ENCODE measurements at regions not wholly inside any gene's neighbourhood (a gene's known extent, or its start where the extent isn't known, plus 50 kb on each side); places are given as distances from the start of the nearest gene placed in this dataset.

- no peaks in the 10 kb centered on the region for H3K4me1 ChIP-seq (ENCODE audit: insufficient read depth, low read length)
Measured at GRCh38 chr2:193883820-193884219, 1689.1 kb upstream of the TMEFF2 start.

GRCh38 chr2:193876980-193877379 is 1682.2 kb upstream of the TMEFF2 start:
- Histone ChIP-seq H3K27ac (ENCODE audit: low read depth, low read length) (no peak overlapping the region), H3K36me3 (ENCODE audit: insufficient read depth, low read length) (no peaks in the 10 kb centered on the region), H3K27me3 (ENCODE audit: control insufficient read depth in 1 of 2, insufficient read depth in 2 of 2, low read length in 2 of 2) (no peaks in the 10 kb centered on the region), H3K9ac (ENCODE audit: low read length) (no peak overlapping the region), H3K9me3 (ENCODE audit: low read length) (no peaks in the 10 kb centered on the region), H3K4me3 (ENCODE audit: low read depth in 1 of 2, low read length in 2 of 2) (no peak overlapping the region), H3K4me1 (ENCODE audit: insufficient read depth, low read length) (no peaks in the 10 kb centered on the region)

More at GRCh38 chr2:193883820-193884219, 1689.1 kb upstream of the TMEFF2 start:
- Histone ChIP-seq H3K27ac (ENCODE audit: low read depth, low read length) (no peak overlapping the region), H3K27me3 (ENCODE audit: control insufficient read depth in 1 of 2, insufficient read depth in 2 of 2, low read length in 2 of 2) (no peaks in the 10 kb centered on the region), H3K36me3 (ENCODE audit: insufficient read depth, low read length) (no peaks in the 10 kb centered on the region), H3K9me3 (ENCODE audit: low read length) (no peaks in the 10 kb centered on the region), H3K4me3 (ENCODE audit: low read depth in 1 of 2, low read length in 2 of 2) (no peak overlapping the region), H3K9ac (ENCODE audit: low read length) (no peak overlapping the region)

GRCh38 chr2:193869564-193869963 is 1674.8 kb upstream of the TMEFF2 start:
- Histone ChIP-seq H3K36me3 (ENCODE audit: insufficient read depth, low read length) (no peaks in the 10 kb centered on the region), H3K27ac (ENCODE audit: low read depth, low read length) (no peak overlapping the region), H3K27me3 (ENCODE audit: control insufficient read depth in 1 of 2, insufficient read depth in 2 of 2, low read length in 2 of 2) (no peaks in the 10 kb centered on the region), H3K9me3 (ENCODE audit: low read length) (no peaks in the 10 kb centered on the region), H3K4me3 (ENCODE audit: low read depth in 1 of 2, low read length in 2 of 2) (no peak overlapping the region), H3K4me1 (ENCODE audit: insufficient read depth, low read length) (no peaks in the 10 kb centered on the region), H3K9ac (ENCODE audit: low read length) (no peak overlapping the region)

GRCh38 chr2:193868833-193869232 is 1674.1 kb upstream of the TMEFF2 start:
- Histone ChIP-seq H3K4me3 (ENCODE audit: low read depth in 1 of 2, low read length in 2 of 2) (no peak overlapping the region), H3K4me1 (ENCODE audit: insufficient read depth, low read length) (no peaks in the 10 kb centered on the region), H3K36me3 (ENCODE audit: insufficient read depth, low read length) (no peaks in the 10 kb centered on the region), H3K27ac (ENCODE audit: low read depth, low read length) (no peak overlapping the region), H3K27me3 (ENCODE audit: control insufficient read depth in 1 of 2, insufficient read depth in 2 of 2, low read length in 2 of 2) (no peaks in the 10 kb centered on the region), H3K9me3 (ENCODE audit: low read length) (no peaks in the 10 kb centered on the region), H3K9ac (ENCODE audit: low read length) (no peak overlapping the region)

- H3K9me3 ChIP-seq (ENCODE audit: low read length), result no peaks in the 10 kb centered on the region
- no peaks in the 10 kb centered on the region for H3K36me3 ChIP-seq (ENCODE audit: insufficient read depth, low read length)
Measured at GRCh38 chr2:193868132-193868531, 1673.4 kb upstream of the TMEFF2 start.

GRCh38 chr2:193867454-193867853 is 1672.7 kb upstream of the TMEFF2 start:
- Histone ChIP-seq H3K27me3 (ENCODE audit: control insufficient read depth in 1 of 2, insufficient read depth in 2 of 2, low read length in 2 of 2) (no peaks in the 10 kb centered on the region), H3K9me3 (ENCODE audit: low read length) (no peaks in the 10 kb centered on the region), H3K4me1 (ENCODE audit: insufficient read depth, low read length) (no peaks in the 10 kb centered on the region), H3K9ac (ENCODE audit: low read length) (no peak overlapping the region), H3K4me3 (ENCODE audit: low read depth in 1 of 2, low read length in 2 of 2) (no peak overlapping the region), H3K27ac (ENCODE audit: low read depth, low read length) (no peak overlapping the region), H3K36me3 (ENCODE audit: insufficient read depth, low read length) (no peaks in the 10 kb centered on the region)

More at GRCh38 chr2:193868132-193868531, 1673.4 kb upstream of the TMEFF2 start:
- Histone ChIP-seq H3K27me3 (ENCODE audit: control insufficient read depth in 1 of 2, insufficient read depth in 2 of 2, low read length in 2 of 2) (no peaks in the 10 kb centered on the region), H3K27ac (ENCODE audit: low read depth, low read length) (no peak overlapping the region), H3K4me1 (ENCODE audit: insufficient read depth, low read length) (no peaks in the 10 kb centered on the region), H3K9ac (ENCODE audit: low read length) (no peak overlapping the region), H3K4me3 (ENCODE audit: low read depth in 1 of 2, low read length in 2 of 2) (no peak overlapping the region)

- Histone ChIP-seq H3K27me3 (ENCODE audit: control insufficient read depth in 1 of 2, insufficient read depth in 2 of 2, low read length in 2 of 2) (no peaks in the 10 kb centered on the region), H3K4me3 (ENCODE audit: low read depth in 1 of 2, low read length in 2 of 2) (no peak overlapping the region), H3K9me3 (ENCODE audit: low read length) (no peaks in the 10 kb centered on the region), H3K9ac (ENCODE audit: low read length) (no peak overlapping the region), H3K36me3 (ENCODE audit: insufficient read depth, low read length) (no peaks in the 10 kb centered on the region), H3K4me1 (ENCODE audit: insufficient read depth, low read length) (no peaks in the 10 kb centered on the region), H3K27ac (ENCODE audit: low read depth, low read length) (no peak overlapping the region)
Measured at GRCh38 chr2:193861557-193861956, 1666.8 kb upstream of the TMEFF2 start.

- Histone ChIP-seq H3K27ac (ENCODE audit: low read depth, low read length) (no peak overlapping the region), H3K4me3 (ENCODE audit: low read depth in 1 of 2, low read length in 2 of 2) (no peak overlapping the region), H3K9me3 (ENCODE audit: low read length) (no peaks in the 10 kb centered on the region), H3K9ac (ENCODE audit: low read length) (no peak overlapping the region), H3K4me1 (ENCODE audit: insufficient read depth, low read length) (peaks cover 4% of the 10 kb centered on the region), H3K27me3 (ENCODE audit: control insufficient read depth in 1 of 2, insufficient read depth in 2 of 2, low read length in 2 of 2) (no peaks in the 10 kb centered on the region), H3K36me3 (ENCODE audit: insufficient read depth, low read length) (no peaks in the 10 kb centered on the region)
Measured at GRCh38 chr2:193847991-193848390, 1653.3 kb upstream of the TMEFF2 start.

- Histone ChIP-seq H3K4me3 (ENCODE audit: low read depth in 1 of 2, low read length in 2 of 2) (no peak overlapping the region), H3K4me1 (ENCODE audit: insufficient read depth, low read length) (peaks cover 4% of the 10 kb centered on the region), H3K27me3 (ENCODE audit: control insufficient read depth in 1 of 2, insufficient read depth in 2 of 2, low read length in 2 of 2) (no peaks in the 10 kb centered on the region), H3K9ac (ENCODE audit: low read length) (no peak overlapping the region), H3K27ac (ENCODE audit: low read depth, low read length) (no peak overlapping the region), H3K9me3 (ENCODE audit: low read length) (no peaks in the 10 kb centered on the region), H3K36me3 (ENCODE audit: insufficient read depth, low read length) (no peaks in the 10 kb centered on the region)
Measured at GRCh38 chr2:193847130-193847529, 1652.4 kb upstream of the TMEFF2 start.

GRCh38 chr2:193845604-193846003 is 1650.9 kb upstream of the TMEFF2 start:
- H3K4me3 ChIP-seq (ENCODE audit: low read depth in 1 of 2, low read length in 2 of 2), result no peak overlapping the region
- no peaks in the 10 kb centered on the region for H3K36me3 ChIP-seq (ENCODE audit: insufficient read depth, low read length)
- H3K4me1 ChIP-seq (ENCODE audit: insufficient read depth, low read length), result peaks cover 4% of the 10 kb centered on the region
- no peaks in the 10 kb centered on the region for H3K9me3 ChIP-seq (ENCODE audit: low read length)
- no peaks in the 10 kb centered on the region for H3K27me3 ChIP-seq (ENCODE audit: control insufficient read depth in 1 of 2, insufficient read depth in 2 of 2, low read length in 2 of 2)
- H3K9ac ChIP-seq (ENCODE audit: low read length), result no peak overlapping the region
- H3K27ac ChIP-seq (ENCODE audit: low read depth, low read length), result no peak overlapping the region

GRCh38 chr2:193843675-193844074 is 1648.9 kb upstream of the TMEFF2 start:
- Histone ChIP-seq H3K9ac (ENCODE audit: low read length) (no peak overlapping the region), H3K27me3 (ENCODE audit: control insufficient read depth in 1 of 2, insufficient read depth in 2 of 2, low read length in 2 of 2) (no peaks in the 10 kb centered on the region), H3K4me3 (ENCODE audit: low read depth in 1 of 2, low read length in 2 of 2) (no peak overlapping the region), H3K27ac (ENCODE audit: low read depth, low read length) (no peak overlapping the region), H3K36me3 (ENCODE audit: insufficient read depth, low read length) (no peaks in the 10 kb centered on the region), H3K4me1 (ENCODE audit: insufficient read depth, low read length) (peaks cover 4% of the 10 kb centered on the region), H3K9me3 (ENCODE audit: low read length) (no peaks in the 10 kb centered on the region)

- Histone ChIP-seq H3K27me3 (ENCODE audit: control insufficient read depth in 1 of 2, insufficient read depth in 2 of 2, low read length in 2 of 2) (no peaks in the 10 kb centered on the region), H3K27ac (ENCODE audit: low read depth, low read length) (no peak overlapping the region), H3K36me3 (ENCODE audit: insufficient read depth, low read length) (no peaks in the 10 kb centered on the region), H3K9me3 (ENCODE audit: low read length) (no peaks in the 10 kb centered on the region), H3K4me3 (ENCODE audit: low read depth in 1 of 2, low read length in 2 of 2) (no peak overlapping the region), H3K9ac (ENCODE audit: low read length) (no peak overlapping the region), H3K4me1 (ENCODE audit: insufficient read depth, low read length) (no peaks in the 10 kb centered on the region)
Measured at GRCh38 chr2:193841384-193842150, 1646.8 kb upstream of the TMEFF2 start.

Measured in muscle layer of colon (tissue), 2 donors.